CD4-positive, CD25-positive, alpha-beta regulatory T cell (primary cell): ENCODE measurements at regions not wholly inside any gene's neighbourhood (a gene's known extent, or its start where the extent isn't known, plus 50 kb on each side); places are given as distances from the start of the nearest gene placed in this dataset.
A peak's percentile ranks its signal among the peaks of the same experiment; 100 is the strongest.

Experiments used
- ATAC-seq, 2 donors: fragments of 150-1000 bp; cut with Tn5 transposase; one replicate each; pipeline ENCODE4 v1.10.0; 2021; ENCODE audit warnings: low read depth in 2 of 2, moderate number of reproducible peaks in 2 of 2, moderate library complexity in 1 of 2
- DNase-seq, 3 donors: peaks; one replicate each; pipeline versions ENCODE4 v3.0.0 to v3.0.0-alpha.2; 2012 to 2022; ENCODE audit warnings: mixed read lengths in 1 of 3
- H3K27ac ChIP-seq: one replicate; pipeline ENCODE4 v1.7.0; 2013; ENCODE audit warnings: mild to moderate bottlenecking, low read length; ENCODE audit not compliant: insufficient read depth, poor library complexity, severe bottlenecking
- H3K27me3 ChIP-seq: one replicate; pipeline ENCODE4 v1.7.0; 2013; ENCODE audit warnings: low read length; ENCODE audit not compliant: control insufficient read depth, insufficient read depth
- H3K36me3 ChIP-seq: one replicate; pipeline ENCODE4 v1.7.0; 2013; ENCODE audit warnings: mild to moderate bottlenecking, low read length, moderate library complexity; ENCODE audit not compliant: control insufficient read depth, insufficient read depth
- H3K4me1 ChIP-seq: 2 replicates; pipeline ENCODE4 v1.7.0; 2013; ENCODE audit warnings: mild to moderate bottlenecking, low read length; ENCODE audit not compliant: insufficient read depth, control insufficient read depth, poor library complexity, severe bottlenecking
- H3K4me3 ChIP-seq: one replicate; pipeline ENCODE4 v1.7.0; 2013; ENCODE audit warnings: low read depth, mild to moderate bottlenecking, low read length, moderate library complexity
- H3K9me3 ChIP-seq, 2 experiments: 1 replicate in 1 of 2; 2 replicates in 1 of 2; pipeline ENCODE4 v1.7.0; 2013; ENCODE audit warnings: low read length in 2 of 2, mild to moderate bottlenecking in 1 of 2, moderate library complexity in 1 of 2; ENCODE audit not compliant: control insufficient read depth in 2 of 2
- H3K27ac Mint-ChIP-seq, 3 donors: one replicate each; pipeline ENCODE4 v1.8.0; 2020 to 2022; ENCODE audit warnings: mild to moderate bottlenecking in 3 of 3, mixed read lengths in 3 of 3, moderate library complexity in 2 of 3
- H3K27me3 Mint-ChIP-seq: one replicate; pipeline ENCODE4 v1.8.0; 2022; ENCODE audit warnings: mild to moderate bottlenecking, mixed read lengths
- H3K36me3 Mint-ChIP-seq: one replicate; pipeline ENCODE4 v1.8.0; 2020; ENCODE audit warnings: mixed read lengths
- H3K4me1 Mint-ChIP-seq, 4 donors: one replicate each; pipeline ENCODE4 v1.8.0; 2020 to 2022; ENCODE audit warnings: mixed read lengths in 4 of 4, mild to moderate bottlenecking in 1 of 4
- H3K4me3 Mint-ChIP-seq, 4 donors: one replicate each; pipeline ENCODE4 v1.8.0; 2020 to 2022; ENCODE audit warnings: mild to moderate bottlenecking in 4 of 4, mixed read lengths in 4 of 4, moderate library complexity in 3 of 4
- H3K9me3 Mint-ChIP-seq, 7 donors: one replicate each; pipeline ENCODE4 v1.8.0; 2020 to 2022; ENCODE audit warnings: mixed read lengths in 7 of 7, mild to moderate bottlenecking in 3 of 7, moderate library complexity in 2 of 7

GRCh38 chr2:217419055-217419671, 559.3 kb upstream of the TNP1 start:
- H3K27ac Mint-ChIP-seq: no peak overlapping the region
- DNase-seq (no peak), ATAC-seq (no peak)
- no peaks in the 10 kb centered on the region for H3K9me3 ChIP-seq
- H3K9me3 Mint-ChIP-seq: peaks cover 0 to 2% (median 0%) of the 10 kb centered on the region in 7 donors
- H3K4me1 Mint-ChIP-seq: no peaks in the 10 kb centered on the region
- no peak overlapping the region for H3K4me3 ChIP-seq
- no peaks in the 10 kb centered on the region for H3K4me1 ChIP-seq
- no peak overlapping the region for H3K4me3 Mint-ChIP-seq
- no peaks in the 10 kb centered on the region for H3K27me3 ChIP-seq
- H3K36me3 Mint-ChIP-seq: no peaks in the 10 kb centered on the region
- H3K36me3 ChIP-seq: no peaks in the 10 kb centered on the region
- no peak overlapping the region for H3K27ac ChIP-seq
- no peaks in the 10 kb centered on the region for H3K27me3 Mint-ChIP-seq

- no peaks in the 10 kb centered on the region for H3K27me3 Mint-ChIP-seq
- peaks cover 0 to 2% (median 0%) of the 10 kb centered on the region in 7 donors for H3K9me3 Mint-ChIP-seq
- Histone ChIP-seq H3K4me3 (no peak overlapping the region), H3K4me1 (no peaks in the 10 kb centered on the region), H3K36me3 (no peaks in the 10 kb centered on the region), H3K9me3 (no peaks in the 10 kb centered on the region), H3K27ac (no peak overlapping the region), H3K27me3 (no peaks in the 10 kb centered on the region)
- H3K4me3 Mint-ChIP-seq: no peak overlapping the region
- H3K4me1 Mint-ChIP-seq: no peaks in the 10 kb centered on the region
- H3K27ac Mint-ChIP-seq: no peak overlapping the region
- no peak for ATAC-seq
- H3K36me3 Mint-ChIP-seq: no peaks in the 10 kb centered on the region
- no peak for DNase-seq
Measured at GRCh38 chr2:217418544-217418943, 558.7 kb upstream of the TNP1 start.

- Mint-ChIP-seq H3K36me3 (no peaks in the 10 kb centered on the region), H3K27ac (no peak overlapping the region), H3K4me3 (no peak overlapping the region), H3K9me3 (peaks cover 0 to 2% (median 0%) of the 10 kb centered on the region in 7 donors), H3K4me1 (no peaks in the 10 kb centered on the region), H3K27me3 (no peaks in the 10 kb centered on the region)
- no peaks in the 10 kb centered on the region for H3K9me3 ChIP-seq
- H3K4me3 ChIP-seq: no peak overlapping the region
- H3K4me1 ChIP-seq: no peaks in the 10 kb centered on the region
- no peak for ATAC-seq
- no peak overlapping the region for H3K27ac ChIP-seq
- H3K36me3 ChIP-seq: no peaks in the 10 kb centered on the region
- DNase-seq: no peak
- H3K27me3 ChIP-seq: no peaks in the 10 kb centered on the region
Measured at GRCh38 chr2:217418090-217418489, 558.2 kb upstream of the TNP1 start.

GRCh38 chr2:217417536-217417935, 557.7 kb upstream of the TNP1 start:
- H3K36me3 ChIP-seq: no peaks in the 10 kb centered on the region
- no peak overlapping the region for H3K4me3 ChIP-seq
- Mint-ChIP-seq H3K27me3 (no peaks in the 10 kb centered on the region), H3K9me3 (peaks cover 0 to 3% (median 0%) of the 10 kb centered on the region in 7 donors), H3K36me3 (no peaks in the 10 kb centered on the region), H3K4me3 (no peak overlapping the region), H3K27ac (no peak overlapping the region), H3K4me1 (no peaks in the 10 kb centered on the region)
- H3K27me3 ChIP-seq: no peaks in the 10 kb centered on the region
- H3K27ac ChIP-seq: no peak overlapping the region
- DNase-seq (no peak), ATAC-seq (no peak)
- H3K9me3 ChIP-seq: no peaks in the 10 kb centered on the region
- no peaks in the 10 kb centered on the region for H3K4me1 ChIP-seq

- Histone ChIP-seq H3K36me3 (no peaks in the 10 kb centered on the region), H3K4me1 (no peaks in the 10 kb centered on the region), H3K9me3 (no peaks in the 10 kb centered on the region), H3K27me3 (no peaks in the 10 kb centered on the region), H3K4me3 (no peak overlapping the region), H3K27ac (no peak overlapping the region)
- H3K36me3 Mint-ChIP-seq: no peaks in the 10 kb centered on the region
- H3K27me3 Mint-ChIP-seq: no peaks in the 10 kb centered on the region
- peaks cover 0 to 3% (median 0%) of the 10 kb centered on the region in 7 donors for H3K9me3 Mint-ChIP-seq
- no peak overlapping the region for H3K4me3 Mint-ChIP-seq
- H3K27ac Mint-ChIP-seq: no peak overlapping the region
- H3K4me1 Mint-ChIP-seq: no peaks in the 10 kb centered on the region
- no peak for ATAC-seq
- DNase-seq: no peak
Measured at GRCh38 chr2:217415316-217415715, 555.5 kb upstream of the TNP1 start.

GRCh38 chr2:217414429-217414828, 554.6 kb upstream of the TNP1 start:
- no peak overlapping the region for H3K4me3 Mint-ChIP-seq
- Histone ChIP-seq H3K27ac (no peak overlapping the region), H3K36me3 (no peaks in the 10 kb centered on the region), H3K27me3 (no peaks in the 10 kb centered on the region), H3K9me3 (no peaks in the 10 kb centered on the region), H3K4me1 (no peaks in the 10 kb centered on the region), H3K4me3 (no peak overlapping the region)
- no peaks in the 10 kb centered on the region for H3K36me3 Mint-ChIP-seq
- ATAC-seq (no peak), DNase-seq (no peak)
- H3K9me3 Mint-ChIP-seq: peaks cover 0 to 3% (median 0%) of the 10 kb centered on the region in 7 donors
- H3K4me1 Mint-ChIP-seq: no peaks in the 10 kb centered on the region
- no peak overlapping the region for H3K27ac Mint-ChIP-seq
- H3K27me3 Mint-ChIP-seq: no peaks in the 10 kb centered on the region

- no peaks in the 10 kb centered on the region for H3K9me3 ChIP-seq
- no peaks in the 10 kb centered on the region for H3K27me3 ChIP-seq
- no peak overlapping the region for H3K27ac ChIP-seq
- DNase-seq (no peak), ATAC-seq (no peak)
- H3K27me3 Mint-ChIP-seq: no peaks in the 10 kb centered on the region
- peaks cover 0 to 3% (median 0%) of the 10 kb centered on the region in 7 donors for H3K9me3 Mint-ChIP-seq
- no peak overlapping the region for H3K4me3 ChIP-seq
- H3K27ac Mint-ChIP-seq: peak overlapping the region in 1 of 3 donors; percentile 14
- no peaks in the 10 kb centered on the region for H3K4me1 Mint-ChIP-seq
- no peak overlapping the region for H3K4me3 Mint-ChIP-seq
- H3K36me3 Mint-ChIP-seq: no peaks in the 10 kb centered on the region
- H3K36me3 ChIP-seq: no peaks in the 10 kb centered on the region
- no peaks in the 10 kb centered on the region for H3K4me1 ChIP-seq
Measured at GRCh38 chr2:217413193-217413592, 553.3 kb upstream of the TNP1 start.

GRCh38 chr2:217412721-217413120, 552.9 kb upstream of the TNP1 start:
- Histone ChIP-seq H3K27me3 (no peaks in the 10 kb centered on the region), H3K9me3 (no peaks in the 10 kb centered on the region), H3K27ac (no peak overlapping the region), H3K4me1 (no peaks in the 10 kb centered on the region), H3K36me3 (no peaks in the 10 kb centered on the region), H3K4me3 (no peak overlapping the region)
- no peak overlapping the region for H3K27ac Mint-ChIP-seq
- H3K27me3 Mint-ChIP-seq: no peaks in the 10 kb centered on the region
- DNase-seq: no peak
- ATAC-seq: no peak
- H3K36me3 Mint-ChIP-seq: no peaks in the 10 kb centered on the region
- H3K9me3 Mint-ChIP-seq: peaks cover 0 to 3% (median 0%) of the 10 kb centered on the region in 7 donors
- H3K4me1 Mint-ChIP-seq: no peaks in the 10 kb centered on the region
- no peak overlapping the region for H3K4me3 Mint-ChIP-seq
